GM21526 (cell line): ENCODE measurements at regions not wholly inside any gene's neighbourhood (a gene's known extent, or its start where the extent isn't known, plus 50 kb on each side); places are given as distances from the start of the nearest gene placed in this dataset.

Source experiments
- ATAC-seq: cut with Tn5 transposase; IDR thresholded peaks from one replicate; pipeline ENCODE4 v1.9.1; 2021; ENCODE audit warnings: moderate library complexity; ENCODE audit not compliant: unreplicated experiment, low FRiP score

- no peak for ATAC-seq
These were observed 391.7 kb downstream of the METTL4 start for GRCh38 chr18:2179498-2180183.

DNA sequence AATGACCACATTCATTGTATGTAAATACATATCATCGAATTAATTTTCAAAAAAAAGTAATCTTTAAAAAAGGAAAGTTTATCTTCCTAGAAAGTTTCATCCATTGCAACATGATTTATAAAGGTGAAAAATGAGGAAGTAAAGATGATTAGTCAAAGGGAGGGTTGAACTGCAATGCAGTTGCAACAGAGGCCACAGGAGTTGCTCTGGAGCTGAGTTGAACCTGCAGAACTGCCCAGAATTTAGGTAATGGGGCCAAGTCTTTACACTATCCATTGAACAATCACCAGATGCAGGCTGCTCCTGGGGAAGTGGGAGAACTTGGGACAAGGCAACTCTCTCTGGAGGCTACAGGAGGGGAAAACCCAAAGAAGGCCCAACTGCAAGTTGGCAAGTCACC lies 390.7 kb downstream of the METTL4 start:
- ATAC-seq, result no peak

DNA sequence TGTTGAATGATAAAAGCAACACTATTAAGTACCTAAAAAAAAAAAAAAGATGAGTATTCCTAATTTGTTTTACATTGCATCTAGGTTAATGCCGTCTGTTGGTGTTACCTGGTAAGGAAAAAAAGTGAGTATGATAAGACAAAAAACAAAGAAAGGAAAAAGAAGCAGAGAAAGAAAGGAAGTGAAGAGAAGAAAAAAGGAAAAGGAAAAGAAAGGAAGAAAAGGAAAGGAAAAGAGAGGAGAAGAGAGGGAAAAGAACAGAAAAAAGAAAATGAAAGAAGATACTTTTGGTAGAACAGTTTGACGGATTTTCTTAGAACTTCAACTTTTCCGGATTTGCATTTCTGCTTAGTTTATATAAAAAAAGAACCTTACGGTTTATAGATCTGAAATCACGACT lies 387.9 kb downstream of the METTL4 start:
- no peak for ATAC-seq

DNA sequence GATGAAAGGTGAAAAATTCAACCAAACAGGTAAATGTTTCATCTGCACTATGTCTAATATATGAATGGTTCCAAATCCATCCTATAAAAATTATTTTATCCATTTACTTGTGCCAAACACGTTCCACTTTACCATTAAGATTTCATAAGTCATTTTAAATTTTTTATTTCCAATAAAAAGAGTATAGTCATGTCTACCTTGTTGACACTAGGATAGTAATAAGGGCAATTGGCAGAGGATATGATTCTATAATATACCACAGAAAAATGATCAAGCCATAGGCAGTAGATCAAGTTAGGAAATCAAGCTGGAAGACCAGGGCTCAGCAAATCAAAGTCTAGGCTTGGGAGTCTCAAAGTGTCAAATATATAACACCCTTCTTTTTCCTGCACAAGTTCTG lies 384.3 kb downstream of the METTL4 start:
- no peak for ATAC-seq

DNA sequence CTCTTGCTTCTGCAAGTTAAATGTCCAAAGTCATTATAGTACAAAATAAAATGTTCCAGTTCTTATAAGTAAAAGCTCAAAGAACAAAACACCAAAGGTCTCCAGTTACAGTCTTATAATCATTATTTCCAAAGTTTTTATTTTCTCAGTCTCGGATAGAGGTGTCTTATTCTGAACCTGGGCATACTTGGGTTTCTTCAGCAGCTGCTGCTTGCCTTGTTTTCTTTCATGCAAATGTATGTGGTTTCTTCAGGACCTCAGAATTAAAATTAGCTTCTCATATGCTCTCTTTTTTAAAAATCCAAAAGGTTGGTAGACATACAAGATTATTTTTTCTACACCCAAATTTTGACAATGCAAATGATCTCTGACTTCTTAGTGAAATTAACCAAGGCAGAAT lies 383.0 kb downstream of the METTL4 start:
- no peak for ATAC-seq

DNA sequence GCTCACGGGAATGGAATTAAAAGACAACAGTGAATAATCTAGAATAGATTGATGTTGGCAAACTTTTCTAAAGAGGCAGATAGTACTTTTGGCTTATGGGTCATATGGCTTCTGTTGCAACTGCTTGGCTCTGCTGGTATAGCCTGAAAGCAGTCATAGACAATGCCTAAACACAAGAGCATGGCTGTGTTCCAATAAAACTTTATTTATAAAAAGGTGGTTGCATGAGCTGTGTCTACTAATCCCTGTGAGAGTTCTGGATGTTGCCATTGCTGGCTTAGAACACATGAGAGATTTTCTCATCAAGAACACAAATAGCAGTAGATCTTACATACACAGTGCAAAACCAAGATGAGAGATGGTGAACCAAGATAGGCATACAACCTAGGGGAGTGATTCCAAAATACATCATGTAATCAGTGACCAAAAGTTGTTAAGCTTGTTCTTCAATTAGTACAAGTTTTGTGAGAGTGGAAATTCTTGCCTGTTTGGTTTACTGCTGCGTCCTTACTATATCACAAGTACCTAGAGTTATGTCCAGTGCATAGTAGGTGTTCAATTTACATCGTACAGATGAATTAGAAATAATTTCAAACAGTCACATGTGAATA lies 380.0 kb downstream of the METTL4 start:
- no peak for ATAC-seq

DNA sequence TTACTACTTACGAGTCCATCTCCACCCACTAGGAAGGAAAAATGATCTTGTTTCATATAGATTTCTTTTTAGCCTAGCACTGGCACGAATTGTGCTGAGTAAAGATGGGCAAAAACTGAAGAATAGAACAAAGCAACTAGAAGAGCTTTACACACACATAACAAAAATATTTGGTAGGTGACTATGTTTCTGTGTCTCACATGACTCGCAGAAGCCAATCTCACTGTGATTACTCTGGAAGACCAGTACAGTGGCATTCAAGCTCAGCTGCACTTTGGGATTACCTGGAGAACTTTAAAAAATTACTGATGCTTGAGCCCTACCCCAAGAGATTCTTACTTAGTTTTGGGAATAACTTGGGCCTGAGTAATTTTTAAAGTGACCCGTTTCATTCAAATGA lies 378.7 kb downstream of the METTL4 start:
- ATAC-seq, result no peak

DNA sequence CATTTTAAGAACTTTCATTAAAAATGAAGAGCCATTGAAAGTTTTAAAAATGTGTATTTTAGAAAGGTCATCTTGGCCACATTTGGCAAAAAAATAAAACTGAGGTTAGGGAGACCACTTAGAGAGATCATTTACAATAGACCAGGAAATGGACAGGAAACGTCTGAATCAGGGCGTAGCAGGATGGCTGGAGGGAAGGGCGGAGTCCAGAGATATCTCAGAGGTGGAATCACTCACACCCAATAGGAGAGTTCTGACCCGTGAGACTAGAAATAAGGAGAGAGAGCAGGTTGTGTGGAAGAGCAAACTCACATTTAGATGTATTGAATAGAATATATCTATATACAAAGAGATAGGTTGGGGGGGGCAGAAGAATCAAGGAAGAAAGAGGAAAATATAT lies 373.4 kb downstream of the METTL4 start:
- no peak for ATAC-seq

DNA sequence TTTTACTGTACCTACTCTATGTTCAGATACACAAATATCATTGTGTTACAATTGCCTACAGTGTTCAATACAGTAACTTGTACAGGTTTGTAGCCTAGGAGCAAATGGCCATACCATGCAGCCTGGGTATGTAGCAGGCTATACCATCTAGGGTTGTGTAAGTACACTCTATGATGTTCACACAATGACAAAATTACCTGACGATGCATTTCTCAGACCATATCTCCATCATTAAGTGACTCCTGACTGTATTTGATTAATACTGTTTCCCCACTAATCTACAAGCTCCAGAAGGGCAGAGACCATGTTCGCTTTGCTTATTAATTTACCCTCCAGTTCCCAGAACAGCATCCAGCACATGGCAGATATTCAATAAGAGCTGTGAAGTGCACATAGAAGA lies 372.2 kb downstream of the METTL4 start:
- ATAC-seq, result no peak

- no peak for ATAC-seq
These were observed 370.2 kb downstream of the METTL4 start for GRCh38 chr18:2201036-2201600.

DNA sequence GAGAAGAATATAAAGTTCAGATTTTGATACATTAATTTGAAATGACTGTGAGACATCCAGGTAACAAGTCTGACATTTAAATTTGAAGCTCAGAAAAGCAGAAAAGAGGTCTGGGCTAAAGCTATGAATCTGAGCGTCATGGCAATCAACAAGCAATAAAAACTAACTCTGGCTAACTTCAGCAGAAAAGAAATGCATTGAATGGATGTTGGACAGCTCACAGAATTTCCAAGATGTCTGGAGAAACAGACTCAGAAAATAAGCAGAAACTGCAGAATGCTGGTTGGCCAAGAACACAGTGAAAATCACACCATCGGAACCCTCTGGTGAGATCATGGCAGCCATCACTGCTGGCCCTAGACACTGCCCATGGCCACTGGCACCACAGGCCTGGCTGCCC lies 366.6 kb downstream of the METTL4 start:
- no peak for ATAC-seq

GRCh38 chr18:2207294-2207693 lies 364.0 kb downstream of the METTL4 start:
- ATAC-seq, result no peak

GRCh38 chr18:2212598-2213205 lies 358.6 kb downstream of the METTL4 start:
- no peak for ATAC-seq

GRCh38 chr18:2213905-2214304 lies 357.4 kb downstream of the METTL4 start:
- no peak for ATAC-seq

DNA sequence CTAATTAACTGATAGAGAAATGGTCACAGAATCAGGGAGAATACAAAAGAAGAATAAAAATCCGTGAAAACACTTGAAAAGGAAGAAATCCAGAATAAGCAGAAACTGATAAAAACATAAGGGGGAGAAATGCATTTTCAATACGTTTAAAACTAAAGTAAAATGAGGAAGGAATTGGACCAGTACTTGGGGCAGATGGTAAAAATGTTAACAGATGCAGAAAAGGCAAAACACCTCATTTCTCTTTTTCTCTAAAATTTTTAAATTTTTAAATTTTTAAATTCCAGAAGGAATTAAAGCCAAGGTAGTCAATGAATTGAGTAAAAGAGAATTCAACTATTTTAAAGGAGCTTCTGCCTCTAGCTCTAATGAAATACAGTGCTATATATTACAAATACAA lies 353.9 kb downstream of the METTL4 start:
- no peak for ATAC-seq

- ATAC-seq, result no peak
These were observed 353.2 kb downstream of the METTL4 start for GRCh38 chr18:2218101-2218500.

DNA sequence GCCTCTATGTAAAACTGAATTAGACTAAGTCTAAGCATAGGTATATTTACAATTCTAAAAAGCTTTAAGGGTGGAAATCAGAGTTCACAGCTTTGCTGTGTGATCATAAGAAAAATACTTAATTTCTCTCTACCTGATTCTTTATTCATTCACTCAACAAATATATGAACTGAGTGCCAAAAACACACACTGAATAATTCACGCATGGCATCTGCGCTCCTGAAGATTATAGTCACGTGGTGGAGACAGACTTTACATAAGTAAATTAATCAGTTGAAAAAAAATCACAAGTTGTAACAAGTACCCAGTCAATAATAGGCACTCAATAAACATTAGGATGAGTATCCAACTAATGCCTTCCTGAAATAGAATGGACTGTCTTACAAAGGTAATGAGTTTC lies 351.6 kb downstream of the METTL4 start:
- ATAC-seq, result no peak

GRCh38 chr18:2222270-2223185 lies 348.8 kb downstream of the METTL4 start:
- ATAC-seq, result no peak

- ATAC-seq, result no peak
These were observed 347.9 kb downstream of the METTL4 start for GRCh38 chr18:2223449-2223848.

DNA sequence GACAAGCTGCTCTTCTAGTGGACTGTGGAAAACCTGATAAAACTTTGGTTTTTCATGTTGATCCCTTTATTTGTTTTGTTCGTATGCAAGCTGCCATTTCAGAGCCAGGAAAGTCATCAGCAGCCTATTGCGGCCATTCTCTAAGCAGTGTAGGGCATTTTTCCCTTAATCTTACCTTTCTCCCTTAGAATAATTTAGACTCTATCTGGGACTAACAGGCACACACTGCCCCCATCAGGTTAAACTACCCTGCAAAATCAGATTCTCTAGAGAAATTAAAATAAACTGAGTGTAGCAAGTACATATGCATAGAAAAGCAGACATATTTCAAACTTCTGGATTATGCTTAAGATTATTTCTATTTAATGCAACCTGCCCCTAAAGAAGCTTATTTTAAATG lies 347.5 kb downstream of the METTL4 start:
- no peak for ATAC-seq

DNA sequence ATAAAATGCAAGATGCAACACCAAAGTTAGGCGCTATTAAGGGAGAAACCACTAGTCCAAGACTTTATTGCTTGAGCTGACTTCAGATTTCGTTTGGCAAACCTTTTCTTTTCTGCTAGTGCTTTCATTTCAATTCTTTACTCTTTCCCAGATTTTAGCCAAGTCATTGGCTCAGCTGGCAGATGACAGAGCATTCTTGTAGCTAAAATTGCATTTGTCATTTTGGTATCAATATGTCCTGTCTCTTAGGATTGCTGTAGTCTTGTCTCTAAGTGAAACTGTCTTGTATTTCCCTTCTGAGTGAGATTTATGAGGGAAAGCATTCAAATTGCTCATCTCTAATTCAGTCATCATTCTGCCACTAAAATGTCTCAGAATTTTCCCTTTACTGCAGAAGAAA lies 335.1 kb downstream of the METTL4 start:
- no peak for ATAC-seq
